ENCODE measurements at regions not wholly inside any gene's neighbourhood (a gene's known extent, or its start where the extent isn't known, plus 50 kb on each side); places are given as distances from the start of the nearest gene placed in this dataset.
"Not testable (repeated sequence)": the region's sequence is repeated elsewhere in the genome, so short reads cannot be mapped to it uniquely, and the experiment has no call there.

- no peak for DNase-seq
These were observed 268.2 kb downstream of the SH3GL2 start for GRCh38 chr9:17846948-17847655.

- DNase-seq, result no peak
These were observed 269.0 kb downstream of the SH3GL2 start for GRCh38 chr9:17847908-17848307.

GRCh38 chr9:17852108-17852507, 273.2 kb downstream of the SH3GL2 start:
- DNase-seq, result no peak

- DNase-seq, result no peak
These were observed 275.6 kb downstream of the SH3GL2 start for GRCh38 chr9:17854487-17854886.

GRCh38 chr9:17856995-17857394, 278.1 kb downstream of the SH3GL2 start:
- no peak for DNase-seq

GRCh38 chr9:17859228-17859627, 280.4 kb downstream of the SH3GL2 start:
- DNase-seq, result no peak

GRCh38 chr9:17859987-17860386, 281.1 kb downstream of the SH3GL2 start:
- no peak for DNase-seq

GRCh38 chr9:17862101-17862500, 283.2 kb downstream of the SH3GL2 start:
- DNase-seq, result no peak

GRCh38 chr9:17862629-17863028, 283.8 kb downstream of the SH3GL2 start:
- no peak for DNase-seq

- no peak for DNase-seq
These were observed 284.5 kb downstream of the SH3GL2 start for GRCh38 chr9:17863213-17863883.

- DNase-seq, result no peak
These were observed 285.1 kb downstream of the SH3GL2 start for GRCh38 chr9:17863924-17864323.

- no peak for DNase-seq
These were observed 286.1 kb downstream of the SH3GL2 start for GRCh38 chr9:17864951-17865350.

GRCh38 chr9:17865881-17866280, 287.0 kb downstream of the SH3GL2 start:
- DNase-seq, result no peak

GRCh38 chr9:17870722-17871121, 291.9 kb downstream of the SH3GL2 start:
- no peak for DNase-seq

- DNase-seq, result no peak
These were observed 292.5 kb downstream of the SH3GL2 start for GRCh38 chr9:17871213-17871890.

GRCh38 chr9:17875886-17876285, 297.0 kb downstream of the SH3GL2 start:
- no peak for DNase-seq

- no peak for DNase-seq
These were observed 297.8 kb downstream of the SH3GL2 start for GRCh38 chr9:17876687-17877086.

GRCh38 chr9:17878810-17879370, 300.0 kb downstream of the SH3GL2 start:
- no peak for DNase-seq

GRCh38 chr9:17881371-17881770, 302.5 kb downstream of the SH3GL2 start:
- no peak for DNase-seq

- DNase-seq, result no peak
These were observed 304.1 kb downstream of the SH3GL2 start for GRCh38 chr9:17882688-17883594.

GRCh38 chr9:17888066-17888465, 309.2 kb downstream of the SH3GL2 start:
- no peak for DNase-seq

GRCh38 chr9:17888964-17889363, 310.1 kb downstream of the SH3GL2 start:
- not testable (repeated sequence) for DNase-seq
